Suprapubic skin (tissue), 4 donors: ENCODE measurements at regions not wholly inside any gene's neighbourhood (a gene's known extent, or its start where the extent isn't known, plus 50 kb on each side); places are given as distances from the start of the nearest gene placed in this dataset.

Experiments used
- DNase-seq, 2 donors: peaks; one replicate each; pipeline ENCODE4 v3.0.0-alpha.2; 2019; ENCODE audit warnings: low spot score in 2 of 2
- H3K27ac ChIP-seq: fragments of 200-600 bp; sonication (generic); one replicate; pipeline ENCODE4 v1.5.1; 2019
- H3K27me3 ChIP-seq: fragments of 200-600 bp; sonication (generic); one replicate; pipeline ENCODE4 v1.5.1; 2019
- H3K36me3 ChIP-seq: fragments of 200-600 bp; sonication (generic); one replicate; pipeline ENCODE4 v1.5.1; 2019
- H3K4me1 ChIP-seq: fragments of 200-600 bp; sonication (generic); one replicate; pipeline ENCODE4 v1.5.1; 2019
- H3K4me3 ChIP-seq: fragments of 200-600 bp; sonication (generic); one replicate; pipeline ENCODE4 v1.5.1; 2019; ENCODE audit warnings: mild to moderate bottlenecking
- H3K9me3 ChIP-seq: fragments of 200-600 bp; sonication (generic); one replicate; pipeline ENCODE4 v1.5.1; 2019
- EP300 ChIP-seq: sonication (generic); formaldehyde crosslinking; IDR thresholded peaks from one replicate; pipeline ENCODE4 v1.6.1; 2017; ENCODE audit warnings: antibody characterized with exemption
- POLR2A ChIP-seq, 2 donors: fragments of 450-650 bp; IDR thresholded peaks; one replicate each; pipeline ENCODE4 v1.6.1; 2017; ENCODE audit warnings: antibody characterized with exemption in 2 of 2, mild to moderate bottlenecking in 2 of 2, moderate library complexity in 2 of 2
- POLR2AphosphoS5 ChIP-seq, 3 donors: sonication (generic); formaldehyde crosslinking; IDR thresholded peaks; one replicate each; pipeline ENCODE4 v1.6.1; 2017; ENCODE audit warnings: antibody characterized with exemption in 3 of 3
- WGBS: methylation state at CpG from one replicate; pipeline ENCODE4 v1.1.5; 2018; 5-methylcytosine and 5-hydroxymethylcytosine counted together
- TF ChIP-seq, protein P1 (sequence below), 2 donors: fragments of 200-600 bp in 1 of 2; fragments of 450-650 bp in 1 of 2; sonication (generic) in 1 of 2; IDR thresholded peaks; one replicate each; pipeline ENCODE4 v1.5.1; 2016 to 2019; ENCODE audit warnings: antibody characterized with exemption in 2 of 2, mild to moderate bottlenecking in 1 of 2, moderate library complexity in 1 of 2

- no peak for DNase-seq
- no peak for TF ChIP-seq EP300
- TF ChIP-seq, protein P1, sequence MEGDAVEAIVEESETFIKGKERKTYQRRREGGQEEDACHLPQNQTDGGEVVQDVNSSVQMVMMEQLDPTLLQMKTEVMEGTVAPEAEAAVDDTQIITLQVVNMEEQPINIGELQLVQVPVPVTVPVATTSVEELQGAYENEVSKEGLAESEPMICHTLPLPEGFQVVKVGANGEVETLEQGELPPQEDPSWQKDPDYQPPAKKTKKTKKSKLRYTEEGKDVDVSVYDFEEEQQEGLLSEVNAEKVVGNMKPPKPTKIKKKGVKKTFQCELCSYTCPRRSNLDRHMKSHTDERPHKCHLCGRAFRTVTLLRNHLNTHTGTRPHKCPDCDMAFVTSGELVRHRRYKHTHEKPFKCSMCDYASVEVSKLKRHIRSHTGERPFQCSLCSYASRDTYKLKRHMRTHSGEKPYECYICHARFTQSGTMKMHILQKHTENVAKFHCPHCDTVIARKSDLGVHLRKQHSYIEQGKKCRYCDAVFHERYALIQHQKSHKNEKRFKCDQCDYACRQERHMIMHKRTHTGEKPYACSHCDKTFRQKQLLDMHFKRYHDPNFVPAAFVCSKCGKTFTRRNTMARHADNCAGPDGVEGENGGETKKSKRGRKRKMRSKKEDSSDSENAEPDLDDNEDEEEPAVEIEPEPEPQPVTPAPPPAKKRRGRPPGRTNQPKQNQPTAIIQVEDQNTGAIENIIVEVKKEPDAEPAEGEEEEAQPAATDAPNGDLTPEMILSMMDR (IDR thresholded peaks at IDR 0.05) = no peak
- TF ChIP-seq POLR2A (IDR thresholded peaks at IDR 0.05) = no peak
- TF ChIP-seq POLR2AphosphoS5 (IDR thresholded peaks at IDR 0.05) = no peak
- Histone ChIP-seq H3K27me3 (no peaks in the 10 kb centered on the region), H3K27ac (no peak overlapping the region), H3K36me3 (no peaks in the 10 kb centered on the region), H3K9me3 (no peaks in the 10 kb centered on the region), H3K4me3 (no peak overlapping the region), H3K4me1 (no peaks in the 10 kb centered on the region)
- 19% methylated on average over 3 of the region's 3 CpGs for WGBS
Measured at GRCh38 chrX:115988825-115989224, 181.7 kb upstream of the AGTR2 start.

- H3K27ac ChIP-seq = no peak overlapping the region
- TF ChIP-seq POLR2AphosphoS5 (IDR thresholded peaks at IDR 0.05) = no peak
- TF ChIP-seq, protein P1 (IDR thresholded peaks at IDR 0.05) = no peak
- TF ChIP-seq EP300 = no peak
- TF ChIP-seq POLR2A (IDR thresholded peaks at IDR 0.05) = no peak
- no peaks in the 10 kb centered on the region for H3K9me3 ChIP-seq
- H3K36me3 ChIP-seq = no peaks in the 10 kb centered on the region
- no peaks in the 10 kb centered on the region for H3K4me1 ChIP-seq
- 22% methylated on average over 1 of the region's 1 CpG for WGBS
- DNase-seq = no peak
- no peak overlapping the region for H3K4me3 ChIP-seq
- H3K27me3 ChIP-seq = no peaks in the 10 kb centered on the region
Measured at GRCh38 chrX:115989686-115990085, 180.9 kb upstream of the AGTR2 start.

DNA sequence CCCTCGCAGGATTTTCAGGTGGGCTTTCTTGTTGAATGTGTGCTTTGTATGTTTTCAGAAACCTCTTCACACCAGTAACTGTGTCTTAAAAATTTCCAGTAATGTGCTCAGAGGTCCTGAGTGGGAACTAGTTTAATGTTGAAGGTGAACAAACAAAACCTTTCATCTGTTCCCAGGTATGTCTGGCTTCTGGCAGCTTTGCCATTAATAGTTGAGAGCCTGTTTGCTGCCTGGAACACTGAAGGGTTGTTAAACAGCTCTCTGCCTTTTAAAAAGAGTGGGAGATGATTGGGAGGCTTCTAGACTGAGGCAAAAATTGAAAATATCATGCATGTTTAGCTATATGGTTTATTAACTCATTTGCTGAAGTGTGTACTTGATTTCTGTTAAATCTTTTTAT lies 161.2 kb upstream of the AGTR2 start:
- H3K4me3 ChIP-seq = no peak overlapping the region
- H3K9me3 ChIP-seq = no peaks in the 10 kb centered on the region
- no peaks in the 10 kb centered on the region for H3K4me1 ChIP-seq
- TF ChIP-seq, protein P1 (IDR thresholded peaks at IDR 0.05) = no peak
- no peak for TF ChIP-seq POLR2A (IDR thresholded peaks at IDR 0.05)
- no peak for TF ChIP-seq POLR2AphosphoS5 (IDR thresholded peaks at IDR 0.05)
- no peak for TF ChIP-seq EP300
- no peak overlapping the region for H3K27ac ChIP-seq
- DNase-seq = no peak
- no peaks in the 10 kb centered on the region for H3K36me3 ChIP-seq
- no peaks in the 10 kb centered on the region for H3K27me3 ChIP-seq
- 73% methylated on average over 1 of the region's 1 CpG for WGBS

- Histone ChIP-seq H3K27me3 (no peaks in the 10 kb centered on the region), H3K27ac (no peak overlapping the region), H3K4me1 (no peaks in the 10 kb centered on the region), H3K9me3 (no peaks in the 10 kb centered on the region), H3K4me3 (no peak overlapping the region), H3K36me3 (no peaks in the 10 kb centered on the region)
- no peak for DNase-seq
- TF ChIP-seq, protein P1 (IDR thresholded peaks at IDR 0.05) = no peak
- TF ChIP-seq POLR2A (IDR thresholded peaks at IDR 0.05) = no peak
- WGBS = 12% methylated on average over 8 of the region's 8 CpGs
Measured at GRCh38 chrX:116009861-116010710, 160.5 kb upstream of the AGTR2 start.

DNA sequence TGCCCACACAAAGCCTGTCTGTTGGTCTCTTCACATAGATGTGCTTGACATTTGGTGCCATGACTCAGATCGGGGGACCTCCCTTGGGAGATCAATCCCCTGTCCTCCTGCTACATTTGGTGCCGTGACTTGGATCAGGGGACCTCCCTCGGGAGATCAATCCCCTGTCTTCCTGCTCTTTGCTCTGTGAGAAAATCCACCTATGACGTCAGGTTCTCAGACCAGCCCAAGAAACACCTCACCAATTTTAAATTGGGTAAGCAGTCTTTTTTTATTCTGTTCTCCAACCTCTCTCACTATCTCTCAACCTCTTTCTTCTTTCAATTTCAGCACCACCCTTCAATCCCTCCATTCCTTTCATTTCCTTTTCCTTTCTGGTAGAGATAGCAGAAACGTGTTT lies 159.6 kb upstream of the AGTR2 start:
- DNase-seq = no peak
- WGBS = 79% methylated on average over 5 of the region's 5 CpGs
- no peaks in the 10 kb centered on the region for H3K36me3 ChIP-seq
- no peak overlapping the region for H3K27ac ChIP-seq
- TF ChIP-seq POLR2AphosphoS5 (IDR thresholded peaks at IDR 0.05) (no peak), POLR2A (IDR thresholded peaks at IDR 0.05) (no peak), EP300 (no peak)
- TF ChIP-seq, protein P1 (IDR thresholded peaks at IDR 0.05) = no peak
- H3K4me1 ChIP-seq = no peaks in the 10 kb centered on the region
- H3K27me3 ChIP-seq = no peaks in the 10 kb centered on the region
- H3K9me3 ChIP-seq = no peaks in the 10 kb centered on the region
- no peak overlapping the region for H3K4me3 ChIP-seq
